ENCODE measurements at regions not wholly inside any gene's neighbourhood (a gene's known extent, or its start where the extent isn't known, plus 50 kb on each side); places are given as distances from the start of the nearest gene placed in this dataset.

GRCh38 chr3:6771171-6771570, 89.7 kb upstream of the GRM7 start:
- no peak for DNase-seq (ENCODE audit: low read depth)

- no peak for DNase-seq (ENCODE audit: low read depth)
These were observed 81.8 kb upstream of the GRM7 start for GRCh38 chr3:6779140-6779539.

GRCh38 chr3:6781092-6781491, 79.8 kb upstream of the GRM7 start:
- DNase-seq (ENCODE audit: low read depth), result no peak

GRCh38 chr3:6785726-6786125, 75.2 kb upstream of the GRM7 start:
- no peak for DNase-seq (ENCODE audit: low read depth)

GRCh38 chr3:6791161-6791560, 69.8 kb upstream of the GRM7 start:
- DNase-seq (ENCODE audit: low read depth), result no peak

GRCh38 chr3:6799264-6799915, 61.5 kb upstream of the GRM7 start:
- DNase-seq (ENCODE audit: low read depth), result no peak

- no peak for DNase-seq (ENCODE audit: low read depth)
These were observed 57.3 kb upstream of the GRM7 start for GRCh38 chr3:6803619-6804018.

- no peak for DNase-seq (ENCODE audit: low read depth)
These were observed 55.7 kb upstream of the GRM7 start for GRCh38 chr3:6805236-6805635.

GRCh38 chr3:6806991-6807390, 53.9 kb upstream of the GRM7 start:
- no peak for DNase-seq (ENCODE audit: low read depth)

GRCh38 chr3:6807967-6808588, 52.8 kb upstream of the GRM7 start:
- DNase-seq (ENCODE audit: low read depth), result no peak

GRCh38 chr3:6809349-6809748, 51.6 kb upstream of the GRM7 start:
- no peak for DNase-seq (ENCODE audit: low read depth)
